HepG2 (cell line): ENCODE measurements at regions not wholly inside any gene's neighbourhood (a gene's known extent, or its start where the extent isn't known, plus 50 kb on each side); places are given as distances from the start of the nearest gene placed in this dataset.

Source experiments
- CEBPG ChIP-seq: IDR thresholded peaks from 2 replicates; pipeline ENCODE4 v1.6.1; 2016
- CREB1 ChIP-seq, 2 experiments: fragments of 450-650 bp in 1 of 2; IDR thresholded peaks; 2 replicates each; pipeline ENCODE4 v1.6.1; 2016 to 2017; ENCODE audit warnings: control low read depth in 1 of 2, mild to moderate bottlenecking in 1 of 2, missing compliant biosample characterization in 1 of 2, missing genetic modification characterization in 1 of 2
- HDAC1 ChIP-seq: sonication (generic); formaldehyde crosslinking; IDR thresholded peaks from 2 replicates; pipeline ENCODE4 v1.5.1; 2020; ENCODE audit warnings: mild to moderate bottlenecking, missing genetic modification reagents
- HMG20A ChIP-seq: IDR thresholded peaks from 2 replicates; pipeline ENCODE4 v1.6.1; 2016; ENCODE audit warnings: borderline replicate concordance
- IKZF4 ChIP-seq: sonication (generic); formaldehyde crosslinking; IDR thresholded peaks from 2 replicates; pipeline ENCODE4 v1.5.1; 2020; ENCODE audit warnings: borderline replicate concordance, mild to moderate bottlenecking, low read depth, missing genetic modification reagents; ENCODE audit errors: not compliant biosample characterization
- KLF9 ChIP-seq: IDR thresholded peaks from 2 replicates; pipeline ENCODE4 v1.6.1; 2016; ENCODE audit warnings: low read depth
- MEF2D ChIP-seq: sonication (generic); formaldehyde crosslinking; IDR thresholded peaks from 2 replicates; pipeline ENCODE4 v1.5.1; 2020; ENCODE audit warnings: mild to moderate bottlenecking, missing genetic modification reagents
- REXO4 ChIP-seq: sonication (generic); formaldehyde crosslinking; IDR thresholded peaks from 2 replicates; pipeline ENCODE4 v1.8.0; 2022; ENCODE audit warnings: missing genetic modification reagents, mild to moderate bottlenecking, borderline replicate concordance
- SAP130 ChIP-seq: IDR thresholded peaks from 2 replicates; pipeline ENCODE4 v1.6.1; 2016; ENCODE audit warnings: low read depth
- ZNF142 ChIP-seq: sonication (generic); formaldehyde crosslinking; IDR thresholded peaks from 2 replicates; pipeline ENCODE4 v1.4.0; 2020; ENCODE audit warnings: missing genetic modification reagents
- ZNF33B ChIP-seq: sonication (generic); formaldehyde crosslinking; IDR thresholded peaks from 2 replicates; pipeline ENCODE4 v1.5.1; 2020; ENCODE audit warnings: mild to moderate bottlenecking, missing genetic modification reagents
- ZNF720 ChIP-seq: sonication (generic); formaldehyde crosslinking; IDR thresholded peaks from 2 replicates; pipeline ENCODE4 v1.4.0; 2020; ENCODE audit warnings: missing genetic modification reagents
- ZNF773 ChIP-seq: sonication (generic); formaldehyde crosslinking; IDR thresholded peaks from 2 replicates; pipeline ENCODE4 v1.4.0; 2020; ENCODE audit warnings: missing genetic modification reagents, borderline replicate concordance
- TF ChIP-seq, protein P1 (sequence below): sonication (generic); formaldehyde crosslinking; IDR thresholded peaks from 2 replicates; pipeline ENCODE4 v1.4.0; 2020; ENCODE audit warnings: missing genetic modification reagents, mild to moderate bottlenecking, borderline replicate concordance
- TF ChIP-seq, protein P2 (sequence below): IDR thresholded peaks from 2 replicates; pipeline ENCODE4 v1.4.0; 2020; ENCODE audit warnings: mild to moderate bottlenecking, missing genetic modification reagents

- TF ChIP-seq SAP130 (CRISPR knock-in tag) (peak; percentile 89), KLF9 (no peak), CEBPG (peak; percentile 50), ZNF33B (CRISPR knock-in tag) (no peak), IKZF4 (CRISPR knock-in tag) (no peak), HMG20A (CRISPR knock-in tag) (peak; percentile 90), REXO4 (CRISPR knock-in tag) (no peak), MEF2D (CRISPR knock-in tag) (no peak), ZNF720 (CRISPR knock-in tag) (no peak), ZNF142 (0 out of 2 replicates have a peak, but pooled peaks have one; percentile 55), HDAC1 (CRISPR knock-in tag) (no peak), ZNF773 (CRISPR knock-in tag) (no peak), CREB1 (IDR thresholded peaks at IDR 0.05) (peak; percentile 30; the same call in 1 of the 2 replicates), CREB1 (CRISPR knock-in tag; IDR thresholded peaks at IDR 0.05) (peak; percentile 60)
- TF ChIP-seq, protein P1, sequence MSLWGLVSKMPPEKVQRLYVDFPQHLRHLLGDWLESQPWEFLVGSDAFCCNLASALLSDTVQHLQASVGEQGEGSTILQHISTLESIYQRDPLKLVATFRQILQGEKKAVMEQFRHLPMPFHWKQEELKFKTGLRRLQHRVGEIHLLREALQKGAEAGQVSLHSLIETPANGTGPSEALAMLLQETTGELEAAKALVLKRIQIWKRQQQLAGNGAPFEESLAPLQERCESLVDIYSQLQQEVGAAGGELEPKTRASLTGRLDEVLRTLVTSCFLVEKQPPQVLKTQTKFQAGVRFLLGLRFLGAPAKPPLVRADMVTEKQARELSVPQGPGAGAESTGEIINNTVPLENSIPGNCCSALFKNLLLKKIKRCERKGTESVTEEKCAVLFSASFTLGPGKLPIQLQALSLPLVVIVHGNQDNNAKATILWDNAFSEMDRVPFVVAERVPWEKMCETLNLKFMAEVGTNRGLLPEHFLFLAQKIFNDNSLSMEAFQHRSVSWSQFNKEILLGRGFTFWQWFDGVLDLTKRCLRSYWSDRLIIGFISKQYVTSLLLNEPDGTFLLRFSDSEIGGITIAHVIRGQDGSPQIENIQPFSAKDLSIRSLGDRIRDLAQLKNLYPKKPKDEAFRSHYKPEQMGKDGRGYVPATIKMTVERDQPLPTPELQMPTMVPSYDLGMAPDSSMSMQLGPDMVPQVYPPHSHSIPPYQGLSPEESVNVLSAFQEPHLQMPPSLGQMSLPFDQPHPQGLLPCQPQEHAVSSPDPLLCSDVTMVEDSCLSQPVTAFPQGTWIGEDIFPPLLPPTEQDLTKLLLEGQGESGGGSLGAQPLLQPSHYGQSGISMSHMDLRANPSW (CRISPR knock-in tag) = no peak
- TF ChIP-seq, protein P2, sequence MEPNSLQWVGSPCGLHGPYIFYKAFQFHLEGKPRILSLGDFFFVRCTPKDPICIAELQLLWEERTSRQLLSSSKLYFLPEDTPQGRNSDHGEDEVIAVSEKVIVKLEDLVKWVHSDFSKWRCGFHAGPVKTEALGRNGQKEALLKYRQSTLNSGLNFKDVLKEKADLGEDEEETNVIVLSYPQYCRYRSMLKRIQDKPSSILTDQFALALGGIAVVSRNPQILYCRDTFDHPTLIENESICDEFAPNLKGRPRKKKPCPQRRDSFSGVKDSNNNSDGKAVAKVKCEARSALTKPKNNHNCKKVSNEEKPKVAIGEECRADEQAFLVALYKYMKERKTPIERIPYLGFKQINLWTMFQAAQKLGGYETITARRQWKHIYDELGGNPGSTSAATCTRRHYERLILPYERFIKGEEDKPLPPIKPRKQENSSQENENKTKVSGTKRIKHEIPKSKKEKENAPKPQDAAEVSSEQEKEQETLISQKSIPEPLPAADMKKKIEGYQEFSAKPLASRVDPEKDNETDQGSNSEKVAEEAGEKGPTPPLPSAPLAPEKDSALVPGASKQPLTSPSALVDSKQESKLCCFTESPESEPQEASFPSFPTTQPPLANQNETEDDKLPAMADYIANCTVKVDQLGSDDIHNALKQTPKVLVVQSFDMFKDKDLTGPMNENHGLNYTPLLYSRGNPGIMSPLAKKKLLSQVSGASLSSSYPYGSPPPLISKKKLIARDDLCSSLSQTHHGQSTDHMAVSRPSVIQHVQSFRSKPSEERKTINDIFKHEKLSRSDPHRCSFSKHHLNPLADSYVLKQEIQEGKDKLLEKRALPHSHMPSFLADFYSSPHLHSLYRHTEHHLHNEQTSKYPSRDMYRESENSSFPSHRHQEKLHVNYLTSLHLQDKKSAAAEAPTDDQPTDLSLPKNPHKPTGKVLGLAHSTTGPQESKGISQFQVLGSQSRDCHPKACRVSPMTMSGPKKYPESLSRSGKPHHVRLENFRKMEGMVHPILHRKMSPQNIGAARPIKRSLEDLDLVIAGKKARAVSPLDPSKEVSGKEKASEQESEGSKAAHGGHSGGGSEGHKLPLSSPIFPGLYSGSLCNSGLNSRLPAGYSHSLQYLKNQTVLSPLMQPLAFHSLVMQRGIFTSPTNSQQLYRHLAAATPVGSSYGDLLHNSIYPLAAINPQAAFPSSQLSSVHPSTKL (CRISPR knock-in tag) = peak; percentile 94
Measured at GRCh38 chr9:87395804-87396479, 101.7 kb upstream of the DAPK1 start (continued).
